Neuronal stem cell (in vitro differentiated cells): ENCODE measurements at regions not wholly inside any gene's neighbourhood (a gene's known extent, or its start where the extent isn't known, plus 50 kb on each side); places are given as distances from the start of the nearest gene placed in this dataset.

Experiments used
- DNase-seq: peaks from one replicate; pipeline ENCODE4 v3.0.0-alpha.2; 2013; ENCODE audit warnings: low spot score
- H2AFZ ChIP-seq: one replicate; pipeline ENCODE4 v1.6.1; 2013; ENCODE audit warnings: mild to moderate bottlenecking, low read length, inconsistent platforms
- H2AK5ac ChIP-seq: 2 replicates; pipeline ENCODE4 v1.6.1; 2013; ENCODE audit warnings: low read depth, mild to moderate bottlenecking, inconsistent platforms, low read length, moderate library complexity, mixed read lengths
- H2BK120ac ChIP-seq: 2 replicates; pipeline ENCODE4 v1.6.1; 2013; ENCODE audit warnings: low read depth, mild to moderate bottlenecking, inconsistent platforms, low read length, moderate library complexity, mixed read lengths
- H2BK12ac ChIP-seq: one replicate; pipeline ENCODE4 v1.6.1; 2013; ENCODE audit warnings: low read length, inconsistent platforms
- H2BK15ac ChIP-seq: 2 replicates; pipeline ENCODE4 v1.6.1; 2013; ENCODE audit warnings: mild to moderate bottlenecking, low read length, inconsistent platforms, mixed read lengths
- H2BK5ac ChIP-seq: one replicate; pipeline ENCODE4 v1.6.1; 2013; ENCODE audit warnings: inconsistent platforms, mild to moderate bottlenecking, low read length, moderate library complexity
- H3K14ac ChIP-seq: one replicate; pipeline ENCODE4 v1.6.1; 2013; ENCODE audit warnings: low read length, inconsistent platforms
- H3K18ac ChIP-seq: 2 replicates; pipeline ENCODE4 v1.6.1; 2013; ENCODE audit warnings: low read length, inconsistent platforms
- H3K23ac ChIP-seq: 2 replicates; pipeline ENCODE4 v1.6.1; 2013; ENCODE audit warnings: low read depth, mild to moderate bottlenecking, mixed read lengths, low read length, inconsistent platforms; ENCODE audit not compliant: poor library complexity
- H3K27ac ChIP-seq: replicated peaks from 3 replicates; pipeline ENCODE4 v1.5.1; 2013; ENCODE audit warnings: low read length, inconsistent platforms
- H3K27me3 ChIP-seq, 3 experiments: 2 replicates each; pipeline ENCODE4 v1.6.1; 2013; ENCODE audit warnings: low read length in 3 of 3, mild to moderate bottlenecking in 2 of 3, inconsistent platforms in 1 of 3, low read depth in 1 of 3, mixed read lengths in 1 of 3, moderate library complexity in 1 of 3; ENCODE audit not compliant: control insufficient read depth in 3 of 3, insufficient read depth in 3 of 3
- H3K36me3 ChIP-seq, 2 donors: replicated peaks in 1 of 2; 2 replicates each; pipeline ENCODE4 v1.6.1; 2013; ENCODE audit warnings: low read length in 2 of 2; ENCODE audit not compliant: control insufficient read depth in 2 of 2, insufficient read depth in 2 of 2
- H3K4ac ChIP-seq: 2 replicates; pipeline ENCODE4 v1.6.1; 2013; ENCODE audit warnings: inconsistent platforms, mild to moderate bottlenecking, low read length, moderate library complexity
- H3K4me1 ChIP-seq, 2 donors: 1 replicate in 1 of 2; 2 replicates in 1 of 2; pipeline ENCODE4 v1.6.1; 2013; ENCODE audit warnings: low read length in 2 of 2, low read depth in 1 of 2; ENCODE audit not compliant: control insufficient read depth in 2 of 2, insufficient read depth in 1 of 2
- H3K4me2 ChIP-seq: one replicate; pipeline ENCODE4 v1.6.1; 2013; ENCODE audit warnings: mild to moderate bottlenecking, low read length, inconsistent platforms; ENCODE audit not compliant: insufficient read depth, poor library complexity, severe bottlenecking
- H3K4me3 ChIP-seq, 2 donors: 2 replicates each; pipeline ENCODE4 v1.5.1; 2013; ENCODE audit warnings: low read length in 2 of 2, mild to moderate bottlenecking in 2 of 2, inconsistent platforms in 1 of 2, moderate library complexity in 1 of 2
- H3K79me1 ChIP-seq: one replicate; pipeline ENCODE4 v1.6.1; 2013; ENCODE audit warnings: low read depth, mild to moderate bottlenecking, inconsistent platforms, low read length, moderate library complexity
- H3K9ac ChIP-seq: one replicate; pipeline ENCODE4 v1.6.1; 2013; ENCODE audit warnings: mild to moderate bottlenecking, low read depth, low read length, inconsistent platforms; ENCODE audit not compliant: poor library complexity
- H3K9me3 ChIP-seq, 2 donors: replicated peaks in 1 of 2; 2 replicates each; pipeline versions ENCODE3 to v1.6.1; 2013; ENCODE audit warnings: low read length in 2 of 2, mild to moderate bottlenecking in 2 of 2, inconsistent platforms in 1 of 2, low read depth in 1 of 2, mixed read lengths in 1 of 2, moderate library complexity in 1 of 2; ENCODE audit not compliant: control insufficient read depth in 2 of 2, insufficient read depth in 1 of 2
- H4K8ac ChIP-seq: one replicate; pipeline ENCODE4 v1.6.1; 2013; ENCODE audit warnings: low read depth, mild to moderate bottlenecking, inconsistent platforms, low read length, moderate library complexity
- H4K91ac ChIP-seq: one replicate; pipeline ENCODE4 v1.6.1; 2013; ENCODE audit warnings: low read length, low read depth, mild to moderate bottlenecking, inconsistent platforms; ENCODE audit not compliant: poor library complexity
- WGBS, 2 donors: extraction: QIAGEN DNeasy Blood & Tissue Kit; methylation state at CpG; one replicate each; pipeline ENCODE4 v1.1.7; 2013; ENCODE audit warnings: missing lambda C conversion rate in 2 of 2, mixed read lengths in 1 of 2; ENCODE audit not compliant: insufficient read length in 2 of 2, insufficient replicate concordance in 1 of 2; ENCODE audit errors: extremely low coverage in 2 of 2; 5-methylcytosine and 5-hydroxymethylcytosine counted together

DNA sequence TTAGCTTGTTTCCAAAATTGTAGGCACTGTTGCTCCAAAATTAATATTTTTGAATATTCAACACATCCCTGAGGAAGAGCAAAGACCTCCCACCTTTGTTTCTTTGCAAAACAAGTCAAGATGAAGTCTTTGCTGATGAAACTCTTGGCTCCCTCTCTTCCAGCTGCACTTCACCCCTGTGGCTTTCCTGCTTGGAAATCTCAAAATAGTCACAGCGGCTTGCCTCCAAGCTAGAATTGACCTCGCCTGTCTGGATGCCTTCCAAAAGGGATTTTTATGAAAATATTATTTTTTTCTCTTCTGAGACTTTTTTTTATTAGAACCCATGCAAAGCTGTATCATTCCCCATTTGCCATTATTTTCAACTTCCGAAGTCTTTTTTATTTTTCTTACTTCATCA lies 71.1 kb upstream of the MROH9 start:
- WGBS, 2 donors, result no CpG with 5 or more reads among the region's 3 CpGs

GRCh38 chr1:170864876-170865538 lies 70.3 kb upstream of the MROH9 start:
- Histone ChIP-seq H3K4me2 (no peak overlapping the region), H2BK5ac (no peak overlapping the region), H2BK120ac (no peak overlapping the region), H3K14ac (no peak overlapping the region), H3K23ac (no peak overlapping the region), H4K91ac (no peak overlapping the region), H3K4me3 (no peak overlapping the region), H2AK5ac (no peak overlapping the region), H3K18ac (no peak overlapping the region), H2BK12ac (no peak overlapping the region), H3K27ac (no peak overlapping the region), H2AFZ (peak overlapping the region; percentile 41), H3K9me3 (no peaks in the 10 kb centered on the region), H3K79me1 (no peaks in the 10 kb centered on the region), H4K8ac (no peak overlapping the region), H2BK15ac (no peak overlapping the region), H3K27me3 (no peaks in the 10 kb centered on the region), H3K9ac (no peak overlapping the region), H3K4me1 (peaks cover 0 to 9% of the 10 kb centered on the region in 2 donors), H3K36me3 (no peaks in the 10 kb centered on the region), H3K4ac (no peak overlapping the region)
- WGBS, 2 donors, result no CpG with 5 or more reads among the region's 2 CpGs
- DNase-seq, result no peak

More for the DNA sequence above, 71.1 kb upstream of the MROH9 start:
- Histone ChIP-seq H3K79me1 (no peaks in the 10 kb centered on the region), H3K36me3 (no peaks in the 10 kb centered on the region), H4K91ac (no peak overlapping the region), H2BK5ac (no peak overlapping the region), H3K9ac (no peak overlapping the region), H3K18ac (no peak overlapping the region), H3K4me1 (peaks cover 0 to 9% of the 10 kb centered on the region in 2 donors), H2AFZ (peak overlapping the region; percentile 41), H3K27ac (no peak overlapping the region), H3K4me2 (no peak overlapping the region), H4K8ac (no peak overlapping the region), H3K23ac (no peak overlapping the region), H2BK15ac (no peak overlapping the region), H3K27me3 (no peaks in the 10 kb centered on the region), H3K4ac (no peak overlapping the region), H2AK5ac (no peak overlapping the region), H3K9me3 (no peaks in the 10 kb centered on the region), H3K14ac (no peak overlapping the region), H2BK12ac (no peak overlapping the region), H3K4me3 (no peak overlapping the region), H2BK120ac (no peak overlapping the region)
- no peak for DNase-seq

GRCh38 chr1:170866646-170867045 lies 68.7 kb upstream of the MROH9 start:
- Histone ChIP-seq H3K36me3 (no peaks in the 10 kb centered on the region), H4K8ac (no peak overlapping the region), H3K79me1 (no peaks in the 10 kb centered on the region), H2AFZ (no peak overlapping the region), H2BK15ac (no peak overlapping the region), H2AK5ac (no peak overlapping the region), H2BK5ac (no peak overlapping the region), H3K4ac (no peak overlapping the region), H3K4me1 (peaks cover 0 to 9% of the 10 kb centered on the region in 2 donors), H3K27ac (no peak overlapping the region), H3K23ac (no peak overlapping the region), H3K14ac (no peak overlapping the region), H3K18ac (no peak overlapping the region), H2BK12ac (no peak overlapping the region), H3K27me3 (no peaks in the 10 kb centered on the region), H4K91ac (no peak overlapping the region), H3K4me2 (no peak overlapping the region), H3K9me3 (no peaks in the 10 kb centered on the region), H3K9ac (no peak overlapping the region), H3K4me3 (no peak overlapping the region), H2BK120ac (no peak overlapping the region)
- no peak for DNase-seq
- WGBS, 2 donors, result no CpG with 5 or more reads among the region's 1 CpG

- H3K23ac ChIP-seq, result no peak overlapping the region
- H4K8ac ChIP-seq, result no peak overlapping the region
- no peak overlapping the region for H2BK120ac ChIP-seq
- H2BK15ac ChIP-seq, result no peak overlapping the region
- H3K27ac ChIP-seq, result no peak overlapping the region
- no peaks in the 10 kb centered on the region for H3K27me3 ChIP-seq
- H3K4ac ChIP-seq, result no peak overlapping the region
- H3K79me1 ChIP-seq, result no peaks in the 10 kb centered on the region
- no peaks in the 10 kb centered on the region for H3K36me3 ChIP-seq
- H4K91ac ChIP-seq, result no peak overlapping the region
- no peak overlapping the region for H3K4me3 ChIP-seq
- H2BK12ac ChIP-seq, result no peak overlapping the region
- H3K4me1 ChIP-seq, result peaks cover 2 to 9% of the 10 kb centered on the region in 2 donors
- WGBS, 2 donors, result no CpG with 5 or more reads among the region's 3 CpGs
- H3K9me3 ChIP-seq, result no peaks in the 10 kb centered on the region
- no peak overlapping the region for H2BK5ac ChIP-seq
- no peak overlapping the region for H3K14ac ChIP-seq
- no peak overlapping the region for H2AK5ac ChIP-seq
- no peak overlapping the region for H2AFZ ChIP-seq
- H3K18ac ChIP-seq, result no peak overlapping the region
- no peak overlapping the region for H3K9ac ChIP-seq
- H3K4me2 ChIP-seq, result no peak overlapping the region
- DNase-seq, result no peak
Measured at GRCh38 chr1:170871868-170872267, 63.5 kb upstream of the MROH9 start.
